Caco-2 (cell line): ENCODE measurements at regions not wholly inside any gene's neighbourhood (a gene's known extent, or its start where the extent isn't known, plus 50 kb on each side); places are given as distances from the start of the nearest gene placed in this dataset.

Experiments
- BruUV-seq: library from RNA; stranded (reverse); fragments of 400-500 nt; replicated peaks from 2 replicates; lab custom pipeline; 2021; lab: Mats Ljungman, UMichigan
- CTCF ChIA-PET: fragments of 300-600 bp; sonication (Branson Sonifier 250); formaldehyde crosslinking; loops from one replicate; lab custom pipeline; 2022; ENCODE audit warnings: antibody characterized with exemption; lab: Charles Lee
- POLR2A ChIA-PET: fragments of 300-600 bp; sonication (Branson Sonifier 250); formaldehyde crosslinking; loops from one replicate; lab custom pipeline; 2022; ENCODE audit warnings: antibody characterized with exemption; lab: Charles Lee
- DNase-seq, 2 experiments: peaks; one replicate each; pipeline versions ENCODE4 v3.0.0 to v3.0.0-alpha.2; 2020 to 2022
- H3K27me3 ChIP-seq: replicated peaks from 2 replicates; pipeline ENCODE4 v1.6.0; 2011; ENCODE audit warnings: low read length; ENCODE audit not compliant: control insufficient read depth, insufficient read depth
- H3K36me3 ChIP-seq: 2 replicates; pipeline ENCODE4 v1.5.1; 2011; ENCODE audit warnings: low read length; ENCODE audit not compliant: control insufficient read depth, insufficient read depth
- H3K4me1 ChIP-seq: fragments of 250-450 bp; sonication (Bioruptor Pico); 2 replicates; pipeline ENCODE4 v1.5.1; 2020; ENCODE audit warnings: mild to moderate bottlenecking
- H3K4me3 ChIP-seq: 2 replicates; pipeline ENCODE4 v1.5.1; 2011; ENCODE audit warnings: low read depth, mild to moderate bottlenecking, control low read depth, low read length
- H3K9me3 ChIP-seq: fragments of 250-450 bp; sonication (Bioruptor Pico); 2 replicates; pipeline ENCODE4 v1.5.1; 2020; ENCODE audit warnings: mild to moderate bottlenecking, moderate library complexity
- H3K27ac Mint-ChIP-seq: one replicate; pipeline ENCODE4 v1.8.0; 2022; ENCODE audit warnings: mixed read lengths; ENCODE audit not compliant: unreplicated experiment
- H3K27me3 Mint-ChIP-seq: one replicate; pipeline ENCODE4 v1.8.0; 2022; ENCODE audit warnings: mixed read lengths; ENCODE audit not compliant: insufficient read depth, unreplicated experiment
- H3K36me3 Mint-ChIP-seq: one replicate; pipeline ENCODE4 v1.8.0; 2022; ENCODE audit warnings: mild to moderate bottlenecking, mixed read lengths; ENCODE audit not compliant: insufficient read depth, unreplicated experiment
- H3K4me1 Mint-ChIP-seq: one replicate; pipeline ENCODE4 v1.8.0; 2022; ENCODE audit warnings: low read depth, mixed read lengths; ENCODE audit not compliant: unreplicated experiment
- H3K4me3 Mint-ChIP-seq: one replicate; pipeline ENCODE4 v1.8.0; 2022; ENCODE audit warnings: mild to moderate bottlenecking, moderate library complexity, mixed read lengths; ENCODE audit not compliant: unreplicated experiment
- H3K9me3 Mint-ChIP-seq: one replicate; pipeline ENCODE4 v1.8.0; 2022; ENCODE audit warnings: mixed read lengths; ENCODE audit not compliant: unreplicated experiment
- CTCF ChIP-seq, 2 experiments: fragments of 200-600 bp in 1 of 2; IDR thresholded peaks; 1 replicate in 1 of 2; 2 replicates in 1 of 2; pipeline versions ENCODE4 v1.5.1 to v1.8.0; 2011 to 2022; ENCODE audit warnings: antibody characterized with exemption in 1 of 2, control low read depth in 1 of 2, inconsistent platforms in 1 of 2, low read depth in 1 of 2, low read length in 1 of 2, mild to moderate bottlenecking in 1 of 2, moderate library complexity in 1 of 2; ENCODE audit not compliant: insufficient read depth in 1 of 2, severe bottlenecking in 1 of 2, unreplicated experiment in 1 of 2
- intact Hi-C: fragments of 100-400 bp; cut with micrococcal nuclease; formaldehyde crosslinking; loops from one replicate; pipeline ENCODE4 v1.10.0; 2022; ENCODE audit not compliant: unreplicated experiment

GRCh38 chr14:87000081-87000480 is 992.9 kb downstream of the GALC start:
- no TSS peak for BruUV-seq
- Histone ChIP-seq H3K36me3 (no peaks in the 10 kb centered on the region), H3K4me3 (no peak overlapping the region), H3K9me3 (no peaks in the 10 kb centered on the region), H3K4me1 (no peaks in the 10 kb centered on the region), H3K27me3 (no peaks in the 10 kb centered on the region)
- TF ChIP-seq CTCF (IDR thresholded peaks at IDR 0.05; ENCODE audit: insufficient read depth in 1 of 2, low read depth in 1 of 2, low read length in 1 of 2, severe bottlenecking in 1 of 2, unreplicated experiment in 1 of 2): no peak
- Mint-ChIP-seq H3K9me3 (no peaks in the 10 kb centered on the region), H3K4me3 (no peak overlapping the region), H3K4me1 (no peaks in the 10 kb centered on the region), H3K27me3 (no peaks in the 10 kb centered on the region), H3K27ac (no peak overlapping the region), H3K36me3 (no peaks in the 10 kb centered on the region)
- DNase-seq: no peak
- intact Hi-C loops: no loop called here
- POLR2A ChIA-PET: no interaction called here
- CTCF ChIA-PET: no interaction called here

- no peak for DNase-seq
- ChIA-PET CTCF (no interaction called here), POLR2A (interaction anchor here (0.6 kb wide), 1 partner anchor 761 kb away, joined by 6 read pairs; no protein-coding TSS in a partner anchor)
- no peak for TF ChIP-seq CTCF (IDR thresholded peaks at IDR 0.05; ENCODE audit: insufficient read depth in 1 of 2, low read depth in 1 of 2, low read length in 1 of 2, severe bottlenecking in 1 of 2, unreplicated experiment in 1 of 2)
- Mint-ChIP-seq H3K9me3 (no peaks in the 10 kb centered on the region), H3K4me3 (no peak overlapping the region), H3K4me1 (no peaks in the 10 kb centered on the region), H3K36me3 (no peaks in the 10 kb centered on the region), H3K27ac (no peak overlapping the region), H3K27me3 (no peaks in the 10 kb centered on the region)
- Histone ChIP-seq H3K4me3 (no peak overlapping the region), H3K4me1 (no peaks in the 10 kb centered on the region), H3K27me3 (no peaks in the 10 kb centered on the region), H3K9me3 (no peaks in the 10 kb centered on the region), H3K36me3 (no peaks in the 10 kb centered on the region)
- intact Hi-C loops: no loop called here
- BruUV-seq: no TSS peak
Observed at GRCh38 chr14:86999036-86999435, 993.9 kb downstream of the GALC start.

GRCh38 chr14:86997271-86997670 is 995.7 kb downstream of the GALC start:
- Mint-ChIP-seq H3K4me3 (no peak overlapping the region), H3K4me1 (no peaks in the 10 kb centered on the region), H3K27me3 (no peaks in the 10 kb centered on the region), H3K36me3 (no peaks in the 10 kb centered on the region), H3K27ac (no peak overlapping the region), H3K9me3 (no peaks in the 10 kb centered on the region)
- Histone ChIP-seq H3K4me1 (no peaks in the 10 kb centered on the region), H3K27me3 (no peaks in the 10 kb centered on the region), H3K4me3 (no peak overlapping the region), H3K9me3 (no peaks in the 10 kb centered on the region), H3K36me3 (no peaks in the 10 kb centered on the region)
- DNase-seq: no peak
- BruUV-seq: no TSS peak
- ChIA-PET CTCF (no interaction called here), POLR2A (no interaction called here)
- intact Hi-C loops: no loop called here
- TF ChIP-seq CTCF (IDR thresholded peaks at IDR 0.05; ENCODE audit: insufficient read depth in 1 of 2, low read depth in 1 of 2, low read length in 1 of 2, severe bottlenecking in 1 of 2, unreplicated experiment in 1 of 2): no peak
